Mucosa of rectum (tissue), 2 donors: ENCODE measurements at regions not wholly inside any gene's neighbourhood (a gene's known extent, or its start where the extent isn't known, plus 50 kb on each side); places are given as distances from the start of the nearest gene placed in this dataset.

ENCODE experiments used
- H3K27ac ChIP-seq, 2 donors: one replicate each; pipeline ENCODE4 v1.7.0; 2013; ENCODE audit warnings: inconsistent platforms in 2 of 2, low read depth in 2 of 2, low read length in 2 of 2
- H3K27me3 ChIP-seq, 2 donors: one replicate each; pipeline ENCODE4 v1.7.0; 2013; ENCODE audit warnings: low read length in 2 of 2; ENCODE audit not compliant: control insufficient read depth in 2 of 2, insufficient read depth in 2 of 2
- H3K36me3 ChIP-seq, 2 donors: one replicate each; pipeline ENCODE4 v1.7.0; 2013; ENCODE audit warnings: low read length in 2 of 2; ENCODE audit not compliant: control insufficient read depth in 2 of 2, insufficient read depth in 2 of 2
- H3K4me1 ChIP-seq, 2 donors: one replicate each; pipeline ENCODE4 v1.7.0; 2013; ENCODE audit warnings: low read length in 2 of 2, mild to moderate bottlenecking in 1 of 2; ENCODE audit not compliant: control insufficient read depth in 2 of 2, insufficient read depth in 2 of 2
- H3K4me3 ChIP-seq, 2 donors: one replicate each; pipeline ENCODE4 v1.7.0; 2013; ENCODE audit warnings: low read length in 2 of 2
- H3K9ac ChIP-seq, 2 donors: one replicate each; pipeline ENCODE4 v1.7.0; 2013; ENCODE audit warnings: low read length in 2 of 2, low read depth in 1 of 2, mild to moderate bottlenecking in 1 of 2
- H3K9me3 ChIP-seq, 2 donors: one replicate each; pipeline ENCODE4 v1.7.0; 2013; ENCODE audit warnings: low read length in 2 of 2; ENCODE audit not compliant: control insufficient read depth in 2 of 2
- donor health status: healthy.
- donor health status: Normal muscosa, but diverticular disease.

GRCh38 chr12:24441458-24441857 lies 492.0 kb upstream of the SOX5 start:
- no peak overlapping the region for H3K4me3 ChIP-seq
- no peak overlapping the region for H3K9ac ChIP-seq
- H3K9me3 ChIP-seq: no peaks in the 10 kb centered on the region
- no peaks in the 10 kb centered on the region for H3K4me1 ChIP-seq
- H3K27me3 ChIP-seq: no peaks in the 10 kb centered on the region
- H3K36me3 ChIP-seq: no peaks in the 10 kb centered on the region
- no peak overlapping the region for H3K27ac ChIP-seq

- no peaks in the 10 kb centered on the region for H3K27me3 ChIP-seq
- H3K4me1 ChIP-seq: no peaks in the 10 kb centered on the region
- no peak overlapping the region for H3K27ac ChIP-seq
- no peak overlapping the region for H3K4me3 ChIP-seq
- H3K36me3 ChIP-seq: no peaks in the 10 kb centered on the region
- H3K9me3 ChIP-seq: no peaks in the 10 kb centered on the region
- H3K9ac ChIP-seq: no peak overlapping the region
These were observed 487.2 kb upstream of the SOX5 start for GRCh38 chr12:24436667-24437066.

GRCh38 chr12:24431872-24432271 lies 482.4 kb upstream of the SOX5 start:
- no peaks in the 10 kb centered on the region for H3K4me1 ChIP-seq
- no peak overlapping the region for H3K27ac ChIP-seq
- H3K36me3 ChIP-seq: no peaks in the 10 kb centered on the region
- H3K4me3 ChIP-seq: no peak overlapping the region
- no peaks in the 10 kb centered on the region for H3K9me3 ChIP-seq
- H3K27me3 ChIP-seq: no peaks in the 10 kb centered on the region
- H3K9ac ChIP-seq: no peak overlapping the region

GRCh38 chr12:24427776-24428175 lies 478.3 kb upstream of the SOX5 start:
- Histone ChIP-seq H3K9ac (no peak overlapping the region), H3K27ac (no peak overlapping the region), H3K4me1 (no peaks in the 10 kb centered on the region), H3K4me3 (no peak overlapping the region), H3K9me3 (no peaks in the 10 kb centered on the region), H3K36me3 (no peaks in the 10 kb centered on the region), H3K27me3 (no peaks in the 10 kb centered on the region)

GRCh38 chr12:24425601-24425970 lies 476.1 kb upstream of the SOX5 start:
- no peak overlapping the region for H3K27ac ChIP-seq

GRCh38 chr12:24424889-24425600 lies 475.6 kb upstream of the SOX5 start:
- Histone ChIP-seq H3K27ac (no peak overlapping the region), H3K4me3 (no peak overlapping the region), H3K27me3 (no peaks in the 10 kb centered on the region), H3K9me3 (no peaks in the 10 kb centered on the region), H3K4me1 (no peaks in the 10 kb centered on the region), H3K9ac (no peak overlapping the region), H3K36me3 (no peaks in the 10 kb centered on the region)

More at GRCh38 chr12:24425601-24425970, 476.1 kb upstream of the SOX5 start:
- Histone ChIP-seq H3K36me3 (no peaks in the 10 kb centered on the region), H3K4me3 (no peak overlapping the region), H3K9ac (no peak overlapping the region), H3K27me3 (no peaks in the 10 kb centered on the region), H3K9me3 (no peaks in the 10 kb centered on the region), H3K4me1 (no peaks in the 10 kb centered on the region)

GRCh38 chr12:24424376-24424775 lies 474.9 kb upstream of the SOX5 start:
- H3K4me1 ChIP-seq: no peaks in the 10 kb centered on the region
- H3K4me3 ChIP-seq: no peak overlapping the region
- H3K27ac ChIP-seq: no peak overlapping the region
- no peaks in the 10 kb centered on the region for H3K36me3 ChIP-seq
- no peaks in the 10 kb centered on the region for H3K9me3 ChIP-seq
- H3K27me3 ChIP-seq: no peaks in the 10 kb centered on the region
- no peak overlapping the region for H3K9ac ChIP-seq

GRCh38 chr12:24423611-24424010 lies 474.1 kb upstream of the SOX5 start:
- no peak overlapping the region for H3K27ac ChIP-seq
- H3K27me3 ChIP-seq: no peaks in the 10 kb centered on the region
- H3K36me3 ChIP-seq: no peaks in the 10 kb centered on the region
- H3K4me1 ChIP-seq: no peaks in the 10 kb centered on the region
- no peak overlapping the region for H3K9ac ChIP-seq
- no peak overlapping the region for H3K4me3 ChIP-seq
- no peaks in the 10 kb centered on the region for H3K9me3 ChIP-seq

DNA sequence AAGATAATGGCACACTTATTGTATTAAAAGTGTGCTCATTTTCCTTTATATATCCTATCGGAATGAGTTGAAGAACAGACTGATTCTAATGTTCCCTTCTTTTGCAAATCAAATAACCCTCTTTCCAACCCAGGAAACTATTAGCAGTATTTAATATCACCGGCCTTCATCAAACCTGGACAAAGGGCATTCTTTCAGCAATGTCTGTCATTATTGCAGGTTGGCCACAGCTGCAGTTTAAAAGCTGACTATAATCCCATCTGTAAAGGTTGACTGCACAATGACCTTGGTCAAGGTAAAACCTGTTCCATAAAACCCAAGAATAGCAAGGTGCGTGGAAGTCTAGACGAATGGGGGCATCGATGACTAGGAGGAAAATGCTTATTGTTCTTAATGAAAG lies 472.3 kb upstream of the SOX5 start:
- no peaks in the 10 kb centered on the region for H3K4me1 ChIP-seq
- H3K36me3 ChIP-seq: no peaks in the 10 kb centered on the region
- no peaks in the 10 kb centered on the region for H3K27me3 ChIP-seq
- H3K27ac ChIP-seq: no peak overlapping the region
- H3K9me3 ChIP-seq: no peaks in the 10 kb centered on the region
- no peak overlapping the region for H3K9ac ChIP-seq
- H3K4me3 ChIP-seq: no peak overlapping the region

DNA sequence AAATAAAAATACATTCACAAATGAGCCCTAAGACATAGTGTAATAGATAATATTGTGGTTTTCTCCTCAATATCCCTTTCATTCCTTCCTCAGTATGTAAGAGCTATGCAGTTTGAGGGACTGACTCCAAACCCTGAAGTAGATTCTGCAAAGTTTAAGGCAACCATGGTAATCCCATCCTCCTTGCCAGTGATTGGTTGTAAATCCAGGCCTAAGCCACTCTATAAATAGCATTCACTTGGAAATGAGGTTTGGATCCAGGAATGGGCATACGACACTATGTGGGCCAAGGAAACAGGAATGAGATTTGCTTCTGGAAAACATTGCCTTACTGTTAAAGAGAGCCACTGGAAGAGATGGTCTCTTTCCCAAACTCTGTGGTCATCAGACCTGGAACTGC lies 468.7 kb upstream of the SOX5 start:
- Histone ChIP-seq H3K27me3 (no peaks in the 10 kb centered on the region), H3K36me3 (no peaks in the 10 kb centered on the region), H3K9me3 (no peaks in the 10 kb centered on the region), H3K4me1 (no peaks in the 10 kb centered on the region), H3K4me3 (no peak overlapping the region), H3K27ac (no peak overlapping the region), H3K9ac (no peak overlapping the region)
